Fibroblast of lung (primary cell): ENCODE measurements at regions not wholly inside any gene's neighbourhood (a gene's known extent, or its start where the extent isn't known, plus 50 kb on each side); places are given as distances from the start of the nearest gene placed in this dataset.

Source experiments
- CTCF ChIP-seq, 2 donors: IDR thresholded peaks in 1 of 2; conservative IDR thresholded peaks in 1 of 2; 1 replicate in 1 of 2; 2 replicates in 1 of 2; pipeline ENCODE4 v1.5.1; 2011 to 2012; ENCODE audit warnings: low read length in 2 of 2, control low read depth in 1 of 2, inconsistent platforms in 1 of 2, low read depth in 1 of 2, mild to moderate bottlenecking in 1 of 2
- EZH2 ChIP-seq: IDR thresholded peaks from 2 replicates; pipeline ENCODE4 v1.5.1; 2012; ENCODE audit warnings: low read length, control low read depth, mild to moderate bottlenecking; ENCODE audit errors: missing control alignments

GRCh38 chr14:98093111-98093510 lies 1178.9 kb downstream of the BCL11B start:
- TF ChIP-seq CTCF (conservative IDR thresholded peaks at IDR 0.05 in 1 of 2, IDR thresholded peaks at IDR 0.05 in 1 of 2; ENCODE audit: low read depth in 1 of 2, low read length in 2 of 2) (no peak), EZH2 (no peak)
